GM12873 (cell line): ENCODE measurements at regions not wholly inside any gene's neighbourhood (a gene's known extent, or its start where the extent isn't known, plus 50 kb on each side); places are given as distances from the start of the nearest gene placed in this dataset.

Source experiments
- TF ChIP-seq, protein P1 (sequence below): IDR thresholded peaks from 2 replicates; pipeline ENCODE4 v1.5.1; 2012; ENCODE audit warnings: low read depth, mild to moderate bottlenecking, moderate library complexity, low read length, control low read depth; ENCODE audit not compliant: insufficient read depth; ENCODE audit errors: missing control alignments

DNA sequence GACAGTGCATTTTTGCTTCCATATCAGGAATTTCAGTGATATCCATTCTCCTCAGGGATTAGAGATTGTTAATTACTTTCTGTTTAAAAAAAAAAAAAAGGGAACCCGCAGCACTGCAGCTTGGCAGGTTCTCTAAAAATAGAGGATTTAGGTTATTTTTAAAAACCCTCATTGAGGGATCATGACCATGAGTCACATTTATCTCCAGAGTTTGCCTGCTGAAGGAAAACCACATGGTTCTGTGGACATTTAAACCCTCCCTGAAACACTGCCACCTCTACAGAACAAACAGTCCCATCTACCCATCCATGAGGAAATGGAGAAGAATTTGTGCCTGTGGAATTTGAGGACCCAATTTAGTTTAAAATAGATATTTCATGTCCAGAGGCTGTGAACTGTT, 66.2 kb upstream of the UBE2E1 start:
- TF ChIP-seq, protein P1, sequence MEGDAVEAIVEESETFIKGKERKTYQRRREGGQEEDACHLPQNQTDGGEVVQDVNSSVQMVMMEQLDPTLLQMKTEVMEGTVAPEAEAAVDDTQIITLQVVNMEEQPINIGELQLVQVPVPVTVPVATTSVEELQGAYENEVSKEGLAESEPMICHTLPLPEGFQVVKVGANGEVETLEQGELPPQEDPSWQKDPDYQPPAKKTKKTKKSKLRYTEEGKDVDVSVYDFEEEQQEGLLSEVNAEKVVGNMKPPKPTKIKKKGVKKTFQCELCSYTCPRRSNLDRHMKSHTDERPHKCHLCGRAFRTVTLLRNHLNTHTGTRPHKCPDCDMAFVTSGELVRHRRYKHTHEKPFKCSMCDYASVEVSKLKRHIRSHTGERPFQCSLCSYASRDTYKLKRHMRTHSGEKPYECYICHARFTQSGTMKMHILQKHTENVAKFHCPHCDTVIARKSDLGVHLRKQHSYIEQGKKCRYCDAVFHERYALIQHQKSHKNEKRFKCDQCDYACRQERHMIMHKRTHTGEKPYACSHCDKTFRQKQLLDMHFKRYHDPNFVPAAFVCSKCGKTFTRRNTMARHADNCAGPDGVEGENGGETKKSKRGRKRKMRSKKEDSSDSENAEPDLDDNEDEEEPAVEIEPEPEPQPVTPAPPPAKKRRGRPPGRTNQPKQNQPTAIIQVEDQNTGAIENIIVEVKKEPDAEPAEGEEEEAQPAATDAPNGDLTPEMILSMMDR: no peak

DNA sequence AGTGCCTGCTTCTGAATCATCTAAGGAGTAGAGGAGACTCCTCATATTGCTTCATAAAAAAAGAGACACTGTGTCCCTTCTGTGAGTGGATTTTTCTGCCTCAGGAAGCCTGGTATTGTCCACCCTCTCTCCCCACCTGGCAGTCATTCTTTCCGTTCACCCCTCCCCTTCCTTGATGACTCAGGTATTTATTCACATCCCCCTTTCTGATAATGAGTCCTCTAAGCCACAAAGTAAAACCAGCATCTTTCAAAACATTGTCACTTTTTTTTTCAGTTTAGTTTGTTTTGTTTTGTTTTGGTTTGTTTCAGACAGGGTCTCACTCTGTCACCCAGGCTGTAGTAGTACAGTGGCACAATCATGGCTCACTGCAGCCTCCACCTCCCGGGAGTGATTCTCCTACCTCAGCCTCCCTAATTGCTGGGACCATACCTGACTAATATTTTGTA, 65.2 kb upstream of the UBE2E1 start:
- TF ChIP-seq, protein P1: no peak

DNA sequence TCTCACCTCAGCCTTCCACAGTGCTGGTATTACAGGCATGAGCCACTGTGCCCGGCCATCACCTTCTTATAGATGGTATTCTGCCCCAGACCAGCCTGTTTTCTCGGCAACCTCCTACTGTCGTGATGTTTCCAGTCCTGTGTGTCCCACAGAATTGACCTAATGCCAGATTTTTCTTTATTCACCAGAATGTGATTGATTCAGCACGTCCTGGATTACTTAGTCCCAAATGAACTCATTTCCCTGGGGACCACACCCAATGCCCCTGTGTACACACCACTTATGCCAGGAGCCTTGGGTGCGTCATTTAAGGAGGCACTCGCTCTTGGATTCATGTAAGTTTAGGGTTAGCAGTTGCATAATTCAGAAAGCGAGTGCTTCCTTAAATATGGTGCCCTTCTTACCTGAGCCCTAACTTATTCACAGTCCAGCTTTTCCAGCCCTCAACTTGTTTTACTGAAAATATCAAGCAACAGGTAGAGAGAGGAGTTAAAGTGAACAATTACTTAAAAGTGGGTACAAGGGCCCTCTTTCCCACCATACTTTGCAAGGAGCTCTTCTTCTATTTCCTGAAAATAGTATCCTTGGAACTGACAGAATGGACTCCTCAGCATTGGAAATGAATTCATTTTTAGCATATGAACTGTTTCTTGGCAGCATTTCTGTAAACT, 64.6 kb upstream of the UBE2E1 start:
- TF ChIP-seq, protein P1: no peak

DNA sequence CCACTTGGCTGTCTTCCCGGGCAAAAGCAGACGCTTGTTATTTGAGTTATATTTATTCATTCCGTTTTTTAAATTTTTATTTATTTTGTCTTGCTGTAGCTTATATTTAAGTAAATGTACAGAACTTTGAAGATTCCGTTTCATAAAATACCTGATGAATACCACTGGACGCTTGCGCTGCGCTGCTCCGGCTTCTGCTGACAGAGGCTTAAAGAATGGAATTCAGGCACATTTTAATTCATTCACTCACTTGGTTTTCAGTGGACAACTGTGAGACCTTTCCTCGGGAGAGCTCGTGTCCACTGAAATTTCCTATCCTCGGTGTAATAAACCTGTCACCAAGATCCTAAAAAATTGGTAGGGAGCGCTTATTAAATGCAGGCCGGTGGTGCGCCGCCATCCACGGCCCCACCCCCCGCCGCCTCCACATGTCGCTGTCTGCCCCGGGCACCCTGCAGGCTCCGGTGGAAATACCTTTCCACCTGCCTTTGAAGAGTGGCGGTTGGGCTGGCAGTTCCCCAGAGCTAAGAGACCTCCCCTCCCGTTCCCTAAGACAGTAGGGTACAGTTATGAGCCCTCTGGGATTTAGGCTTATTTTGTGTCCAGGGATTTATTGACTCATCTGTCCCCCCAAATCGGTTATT, 62.5 kb upstream of the UBE2E1 start:
- TF ChIP-seq, protein P1: no peak

- TF ChIP-seq, protein P1: no peak
These were observed 59.3 kb upstream of the UBE2E1 start for GRCh38 chr3:23746441-23746840.

DNA sequence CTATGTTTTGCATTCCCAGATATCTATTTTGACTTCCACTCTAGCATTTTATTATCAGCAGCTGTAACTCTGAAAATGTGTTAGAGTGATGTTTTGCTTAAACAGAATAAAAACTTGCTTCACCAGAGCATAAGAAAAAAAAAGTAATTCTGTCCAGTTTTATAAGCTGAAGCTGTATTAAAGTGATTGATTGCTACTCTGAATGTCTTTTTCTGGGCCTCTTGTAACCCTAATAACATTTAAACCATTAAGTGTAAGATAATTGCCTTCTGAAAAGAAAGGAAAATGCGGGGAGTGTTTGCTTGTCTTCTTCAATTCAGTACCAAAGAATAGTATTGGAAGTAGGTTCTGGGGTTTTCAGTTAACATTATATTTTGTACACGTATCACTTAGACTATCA, 57.9 kb upstream of the UBE2E1 start:
- TF ChIP-seq, protein P1: no peak

- TF ChIP-seq, protein P1: no peak
These were observed 57.2 kb upstream of the UBE2E1 start for GRCh38 chr3:23748398-23749110.
